GM19455 (cell line): ENCODE measurements at regions not wholly inside any gene's neighbourhood (a gene's known extent, or its start where the extent isn't known, plus 50 kb on each side); places are given as distances from the start of the nearest gene placed in this dataset.

Experiments
- ATAC-seq: cut with Tn5 transposase; IDR thresholded peaks from one replicate; pipeline ENCODE4 v1.9.1; 2021; ENCODE audit not compliant: unreplicated experiment

- no peak for ATAC-seq
Measured at GRCh38 chr4:24070117-24070516, 180.3 kb upstream of the PPARGC1A start.

GRCh38 chr4:24067367-24068193 is 177.7 kb upstream of the PPARGC1A start:
- no peak for ATAC-seq

GRCh38 chr4:24065974-24066373 is 176.1 kb upstream of the PPARGC1A start:
- no peak for ATAC-seq

GRCh38 chr4:24063731-24064130 is 173.9 kb upstream of the PPARGC1A start:
- ATAC-seq: no peak

- no peak for ATAC-seq
Measured at GRCh38 chr4:24060932-24061331, 171.1 kb upstream of the PPARGC1A start.

- no peak for ATAC-seq
Measured at GRCh38 chr4:24059839-24060238, 170.0 kb upstream of the PPARGC1A start.

GRCh38 chr4:24057915-24058559 is 168.2 kb upstream of the PPARGC1A start:
- ATAC-seq: no peak

- ATAC-seq: no peak
Measured at GRCh38 chr4:24056289-24056688, 166.4 kb upstream of the PPARGC1A start.

- no peak for ATAC-seq
Measured at GRCh38 chr4:24055623-24056022, 165.8 kb upstream of the PPARGC1A start.

GRCh38 chr4:24054910-24055309 is 165.1 kb upstream of the PPARGC1A start:
- ATAC-seq: no peak

- ATAC-seq: no peak
Measured at GRCh38 chr4:24053934-24054333, 164.1 kb upstream of the PPARGC1A start.

- ATAC-seq: no peak
Measured at GRCh38 chr4:24044610-24045589, 155.1 kb upstream of the PPARGC1A start.

- ATAC-seq: no peak
Measured at GRCh38 chr4:24042094-24042493, 152.2 kb upstream of the PPARGC1A start.

- no peak for ATAC-seq
Measured at GRCh38 chr4:24040811-24041210, 151.0 kb upstream of the PPARGC1A start.

GRCh38 chr4:24033626-24034025 is 143.8 kb upstream of the PPARGC1A start:
- ATAC-seq: no peak

GRCh38 chr4:24032371-24032989 is 142.6 kb upstream of the PPARGC1A start:
- no peak for ATAC-seq

GRCh38 chr4:24026596-24026995 is 136.7 kb upstream of the PPARGC1A start:
- ATAC-seq: no peak

GRCh38 chr4:24024605-24025004 is 134.8 kb upstream of the PPARGC1A start:
- no peak for ATAC-seq

GRCh38 chr4:24024157-24024556 is 134.3 kb upstream of the PPARGC1A start:
- ATAC-seq: no peak

GRCh38 chr4:24015782-24016181 is 125.9 kb upstream of the PPARGC1A start:
- ATAC-seq: no peak
